ENCODE measurements at regions not wholly inside any gene's neighbourhood (a gene's known extent, or its start where the extent isn't known, plus 50 kb on each side); places are given as distances from the start of the nearest gene placed in this dataset.
"Not testable (repeated sequence)": the region's sequence is repeated elsewhere in the genome, so short reads cannot be mapped to it uniquely, and the experiment has no call there.

DNA sequence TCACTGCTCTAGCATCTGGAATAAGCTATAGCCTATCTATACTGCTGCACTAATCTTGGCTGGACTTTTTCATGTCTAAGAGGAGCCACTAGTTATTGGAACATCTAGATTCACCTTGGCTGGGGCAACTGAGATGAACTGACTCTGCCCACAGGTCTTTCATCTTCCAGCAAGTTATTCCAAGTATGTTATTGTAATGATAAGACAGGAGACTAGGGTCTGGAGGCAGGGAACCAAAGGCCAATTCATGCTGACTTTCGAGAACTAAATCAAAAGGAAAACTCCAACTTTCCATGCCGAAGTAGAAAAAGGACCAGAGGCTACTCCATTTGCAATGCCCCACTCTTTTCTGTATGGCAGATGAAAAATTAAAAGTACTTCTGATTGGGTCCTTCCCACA is 1243.0 kb upstream of the RAG2 start:
- H3K4me3 Mint-ChIP-seq, result no peak overlapping the region
- no peak overlapping the region for H3K27ac ChIP-seq (ENCODE audit: low read depth, low read length)
- H3K9me3 Mint-ChIP-seq, result peaks cover 0 to 17% (median 6%) of the 10 kb centered on the region in 8 donors
- no peaks in the 10 kb centered on the region for H3K9me3 ChIP-seq (ENCODE audit: control insufficient read depth in 1 of 2, low read length in 2 of 2)
- H3K4me1 ChIP-seq (ENCODE audit: insufficient read depth, low read length), result no peaks in the 10 kb centered on the region
- H3K27ac Mint-ChIP-seq, result no peak overlapping the region
- H3K4me1 Mint-ChIP-seq, result no peaks in the 10 kb centered on the region
- no peak overlapping the region for H3K4me3 ChIP-seq (ENCODE audit: low read length in 2 of 2)
- H3K36me3 Mint-ChIP-seq, result no peaks in the 10 kb centered on the region
- no peaks in the 10 kb centered on the region for H3K36me3 ChIP-seq (ENCODE audit: insufficient read depth, low read length)
- H3K27me3 Mint-ChIP-seq, result no peaks in the 10 kb centered on the region
- DNase-seq, result no peak
- intact Hi-C loops (cut with micrococcal nuclease), result no loop called here
- CTCF ChIA-PET (ENCODE audit: partially characterized antibody), result no interaction called here
- POLR2A ChIA-PET (ENCODE audit: partially characterized antibody), result no interaction called here
- no peaks in the 10 kb centered on the region for H3K27me3 ChIP-seq (ENCODE audit: insufficient read depth, low read length)

DNA sequence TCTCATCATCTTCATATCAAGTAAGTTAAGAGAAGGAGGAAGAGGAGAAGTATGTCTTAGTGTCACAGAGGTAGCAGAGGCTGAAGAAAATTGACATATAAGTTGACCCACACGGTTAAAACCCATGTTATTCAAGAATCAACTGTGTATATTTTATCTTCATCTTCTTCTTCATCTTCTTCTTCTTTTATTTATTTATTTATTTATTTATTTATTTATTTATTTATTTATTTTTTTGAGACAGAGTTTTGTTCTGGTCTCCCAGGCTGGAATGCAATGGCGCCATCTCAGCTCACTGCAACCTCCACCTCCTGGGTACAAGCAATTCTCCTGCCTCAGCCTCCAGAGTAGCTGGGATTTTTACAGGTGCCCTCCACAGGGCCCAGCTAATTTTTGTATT is 1242.3 kb upstream of the RAG2 start:
- POLR2A ChIA-PET (ENCODE audit: partially characterized antibody); H3K27ac Mint-ChIP-seq; CTCF ChIA-PET (ENCODE audit: partially characterized antibody); H3K4me1 Mint-ChIP-seq; H3K4me1 ChIP-seq (ENCODE audit: insufficient read depth, low read length); H3K36me3 ChIP-seq (ENCODE audit: insufficient read depth, low read length); H3K4me3 ChIP-seq (ENCODE audit: low read length in 2 of 2); intact Hi-C loops (cut with micrococcal nuclease); H3K27me3 Mint-ChIP-seq; H3K36me3 Mint-ChIP-seq; H3K4me3 Mint-ChIP-seq; H3K9me3 ChIP-seq (ENCODE audit: control insufficient read depth in 1 of 2, low read length in 2 of 2); DNase-seq; H3K27ac ChIP-seq (ENCODE audit: low read depth, low read length); H3K27me3 ChIP-seq (ENCODE audit: insufficient read depth, low read length): not testable (repeated sequence)
- H3K9me3 Mint-ChIP-seq, result peaks cover 0 to 18% (median 6%) of the 10 kb centered on the region in 8 donors

DNA sequence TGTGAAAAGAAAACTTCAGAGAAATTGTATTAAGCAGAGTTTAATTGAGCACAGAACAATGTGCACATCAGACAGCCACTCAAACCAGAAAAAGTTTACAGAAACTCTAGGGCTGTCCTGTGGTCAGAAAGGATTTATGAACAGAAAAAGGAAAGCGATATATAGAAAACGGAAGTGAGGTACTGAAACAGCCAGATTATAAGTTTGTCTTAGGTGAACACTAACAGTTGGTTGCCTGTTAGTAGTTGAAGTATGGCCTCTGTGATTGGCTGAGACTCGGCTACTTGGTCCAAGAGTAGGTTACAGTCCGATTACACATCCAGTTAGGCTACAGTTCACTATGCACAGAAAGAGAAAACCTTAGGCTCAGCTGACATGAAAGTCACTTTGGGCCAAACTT is 1232.5 kb upstream of the RAG2 start:
- no peak overlapping the region for H3K4me3 Mint-ChIP-seq
- H3K36me3 Mint-ChIP-seq, result no peaks in the 10 kb centered on the region
- H3K4me3 ChIP-seq (ENCODE audit: low read length in 2 of 2), result no peak overlapping the region
- ChIA-PET CTCF (ENCODE audit: partially characterized antibody) (no interaction called here), POLR2A (ENCODE audit: partially characterized antibody) (no interaction called here)
- no peaks in the 10 kb centered on the region for H3K36me3 ChIP-seq (ENCODE audit: insufficient read depth, low read length)
- no peaks in the 10 kb centered on the region for H3K4me1 Mint-ChIP-seq
- no peaks in the 10 kb centered on the region for H3K4me1 ChIP-seq (ENCODE audit: insufficient read depth, low read length)
- no peaks in the 10 kb centered on the region for H3K27me3 Mint-ChIP-seq
- H3K9me3 Mint-ChIP-seq, result peaks cover 0 to 15% (median 3%) of the 10 kb centered on the region in 8 donors
- no peak overlapping the region for H3K27ac Mint-ChIP-seq
- no peaks in the 10 kb centered on the region for H3K9me3 ChIP-seq (ENCODE audit: control insufficient read depth in 1 of 2, low read length in 2 of 2)
- no peak for DNase-seq
- H3K27me3 ChIP-seq (ENCODE audit: insufficient read depth, low read length), result no peaks in the 10 kb centered on the region
- intact Hi-C loops (cut with micrococcal nuclease), result no loop called here
- no peak overlapping the region for H3K27ac ChIP-seq (ENCODE audit: low read depth, low read length)

DNA sequence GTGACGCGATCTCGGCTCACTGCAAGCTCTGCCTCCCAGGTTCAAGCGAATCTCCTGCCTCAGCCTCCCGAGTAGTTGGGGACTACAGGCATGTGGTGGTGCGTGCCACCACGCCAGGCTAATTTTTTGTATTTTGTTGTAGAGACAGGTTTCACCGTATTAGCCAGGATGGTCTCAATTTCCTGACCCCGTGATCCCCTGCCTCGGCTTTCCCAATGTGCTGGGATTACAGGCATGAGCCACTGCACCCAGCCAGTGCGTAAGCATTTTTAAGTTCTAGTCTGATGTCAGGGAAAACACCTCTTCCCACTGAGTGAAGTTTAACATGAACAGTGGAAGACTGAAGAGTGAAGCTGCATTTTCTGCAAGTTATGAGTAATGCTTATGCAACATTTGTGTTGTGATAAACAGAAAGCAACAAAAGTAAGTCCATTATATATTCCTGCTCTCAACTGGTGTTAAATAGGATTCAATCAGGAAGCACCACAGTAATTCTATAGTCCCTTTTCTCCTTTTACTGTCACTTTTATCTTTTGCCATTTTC is 1219.8 kb upstream of the RAG2 start:
- Histone ChIP-seq H3K4me3 (ENCODE audit: low read length in 2 of 2) (no peak overlapping the region), H3K36me3 (ENCODE audit: insufficient read depth, low read length) (no peaks in the 10 kb centered on the region), H3K27ac (ENCODE audit: low read depth, low read length) (no peak overlapping the region), H3K9me3 (ENCODE audit: control insufficient read depth in 1 of 2, low read length in 2 of 2) (no peaks in the 10 kb centered on the region), H3K27me3 (ENCODE audit: insufficient read depth, low read length) (no peaks in the 10 kb centered on the region), H3K4me1 (ENCODE audit: insufficient read depth, low read length) (no peaks in the 10 kb centered on the region)
- DNase-seq, result no peak
- CTCF ChIA-PET (ENCODE audit: partially characterized antibody), result no interaction called here
- H3K36me3 Mint-ChIP-seq, result no peaks in the 10 kb centered on the region
- no peaks in the 10 kb centered on the region for H3K27me3 Mint-ChIP-seq
- POLR2A ChIA-PET (ENCODE audit: partially characterized antibody), result no interaction called here
- peaks cover 3 to 17% (median 7%) of the 10 kb centered on the region in 8 donors for H3K9me3 Mint-ChIP-seq
- no peak overlapping the region for H3K27ac Mint-ChIP-seq
- intact Hi-C loops (cut with micrococcal nuclease), result no loop called here
- H3K4me3 Mint-ChIP-seq, result no peak overlapping the region
- no peaks in the 10 kb centered on the region for H3K4me1 Mint-ChIP-seq

DNA sequence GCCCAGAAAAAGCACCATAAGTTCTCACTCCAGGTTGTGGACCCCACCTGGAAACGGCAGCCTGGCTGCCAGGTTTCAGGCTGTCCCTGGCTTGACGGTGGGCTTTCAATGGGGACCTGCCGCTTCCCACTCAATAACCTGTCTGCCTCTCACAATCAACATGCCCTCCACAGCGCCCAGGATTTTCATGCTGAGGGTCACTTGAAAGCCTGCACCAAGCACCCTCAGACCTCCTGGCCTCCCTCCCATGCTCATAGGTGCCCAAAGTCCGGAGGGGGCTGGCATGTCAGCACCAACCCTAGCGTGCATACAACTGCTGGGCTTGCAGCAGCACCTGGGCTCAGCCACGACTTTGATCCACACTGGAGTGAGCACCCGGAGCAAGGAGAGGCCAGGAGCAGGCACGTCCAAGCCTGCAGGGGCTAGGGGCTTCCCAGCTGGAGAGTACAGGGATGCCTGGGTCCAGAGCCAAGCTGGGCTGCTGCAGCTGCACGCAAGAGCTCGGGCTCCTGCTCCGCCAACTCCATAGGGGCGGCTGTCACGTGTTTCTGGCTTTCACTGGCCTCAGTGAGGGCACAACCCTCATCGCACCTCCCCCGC is 1214.3 kb upstream of the RAG2 start:
- Histone ChIP-seq H3K4me3 (ENCODE audit: low read length in 2 of 2) (no peak overlapping the region), H3K36me3 (ENCODE audit: insufficient read depth, low read length) (no peaks in the 10 kb centered on the region), H3K9me3 (ENCODE audit: control insufficient read depth in 1 of 2, low read length in 2 of 2) (no peaks in the 10 kb centered on the region), H3K27me3 (ENCODE audit: insufficient read depth, low read length) (no peaks in the 10 kb centered on the region), H3K4me1 (ENCODE audit: insufficient read depth, low read length) (no peaks in the 10 kb centered on the region), H3K27ac (ENCODE audit: low read depth, low read length) (no peak overlapping the region)
- intact Hi-C loops (cut with micrococcal nuclease), result no loop called here
- POLR2A ChIA-PET (ENCODE audit: partially characterized antibody), result no interaction called here
- H3K9me3 Mint-ChIP-seq, result peaks cover 0 to 20% (median 7%) of the 10 kb centered on the region in 8 donors
- H3K4me1 Mint-ChIP-seq, result no peaks in the 10 kb centered on the region
- no peak for DNase-seq
- H3K27ac Mint-ChIP-seq, result no peak overlapping the region
- no peaks in the 10 kb centered on the region for H3K27me3 Mint-ChIP-seq
- CTCF ChIA-PET (ENCODE audit: partially characterized antibody), result no interaction called here
- H3K36me3 Mint-ChIP-seq, result no peaks in the 10 kb centered on the region
- no peak overlapping the region for H3K4me3 Mint-ChIP-seq

DNA sequence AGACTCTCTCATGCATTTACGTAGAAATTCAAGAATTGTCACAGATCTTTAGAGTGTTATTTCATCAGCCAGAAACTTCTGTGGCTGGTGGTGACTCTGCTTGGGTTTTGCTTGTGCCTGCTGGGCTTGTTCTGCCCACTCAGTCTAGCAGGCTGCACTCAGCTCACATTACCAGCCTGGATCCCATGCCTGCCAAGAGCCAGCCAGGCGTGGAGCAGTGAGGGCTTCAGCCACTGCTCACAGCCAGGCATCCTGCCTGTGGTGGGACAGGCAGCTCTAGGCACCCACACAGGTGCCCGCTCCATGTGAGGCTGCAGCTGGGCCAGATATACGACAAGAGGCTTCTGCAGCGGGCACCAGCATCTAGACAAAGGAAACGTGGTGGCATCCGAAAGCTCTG is 1213.3 kb upstream of the RAG2 start:
- Histone ChIP-seq H3K27me3 (ENCODE audit: insufficient read depth, low read length) (no peaks in the 10 kb centered on the region), H3K9me3 (ENCODE audit: control insufficient read depth in 1 of 2, low read length in 2 of 2) (no peaks in the 10 kb centered on the region), H3K36me3 (ENCODE audit: insufficient read depth, low read length) (no peaks in the 10 kb centered on the region), H3K27ac (ENCODE audit: low read depth, low read length) (no peak overlapping the region), H3K4me1 (ENCODE audit: insufficient read depth, low read length) (no peaks in the 10 kb centered on the region), H3K4me3 (ENCODE audit: low read length in 2 of 2) (no peak overlapping the region)
- DNase-seq, result no peak
- no peaks in the 10 kb centered on the region for H3K36me3 Mint-ChIP-seq
- CTCF ChIA-PET (ENCODE audit: partially characterized antibody), result no interaction called here
- intact Hi-C loops (cut with micrococcal nuclease), result no loop called here
- peaks cover 0 to 18% (median 8%) of the 10 kb centered on the region in 8 donors for H3K9me3 Mint-ChIP-seq
- POLR2A ChIA-PET (ENCODE audit: partially characterized antibody), result no interaction called here
- H3K27me3 Mint-ChIP-seq, result no peaks in the 10 kb centered on the region
- H3K4me3 Mint-ChIP-seq, result no peak overlapping the region
- H3K27ac Mint-ChIP-seq, result no peak overlapping the region
- no peaks in the 10 kb centered on the region for H3K4me1 Mint-ChIP-seq

DNA sequence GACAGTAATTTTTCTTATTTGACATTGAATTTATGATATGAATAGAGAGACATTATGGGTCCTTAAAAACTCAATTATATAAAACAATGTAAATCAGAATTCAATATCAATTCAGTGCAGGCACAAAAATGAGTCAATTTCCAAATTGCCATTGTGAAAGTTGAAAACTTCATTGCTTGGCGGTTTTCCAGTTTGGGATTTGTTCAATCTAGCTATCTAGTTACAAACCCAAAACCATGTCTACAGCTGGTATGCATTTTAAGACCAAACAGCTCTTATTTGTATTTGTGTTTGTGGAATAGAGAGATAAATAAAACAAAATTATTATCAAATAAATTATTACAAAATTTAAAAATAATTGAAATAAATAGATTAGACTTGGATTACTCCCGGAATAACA is 1206.6 kb upstream of the RAG2 start:
- ChIA-PET POLR2A (ENCODE audit: partially characterized antibody) (no interaction called here), CTCF (ENCODE audit: partially characterized antibody) (no interaction called here)
- DNase-seq, result no peak
- H3K27ac ChIP-seq (ENCODE audit: low read depth, low read length), result no peak overlapping the region
- H3K9me3 ChIP-seq (ENCODE audit: control insufficient read depth in 1 of 2, low read length in 2 of 2), result no peaks in the 10 kb centered on the region
- peaks cover 0 to 18% (median 12%) of the 10 kb centered on the region in 8 donors for H3K9me3 Mint-ChIP-seq
- H3K4me3 ChIP-seq (ENCODE audit: low read length in 2 of 2), result no peak overlapping the region
- H3K4me1 Mint-ChIP-seq, result no peaks in the 10 kb centered on the region
- intact Hi-C loops (cut with micrococcal nuclease), result no loop called here
- H3K4me3 Mint-ChIP-seq, result no peak overlapping the region
- H3K4me1 ChIP-seq (ENCODE audit: insufficient read depth, low read length), result no peaks in the 10 kb centered on the region
- no peaks in the 10 kb centered on the region for H3K36me3 Mint-ChIP-seq
- no peaks in the 10 kb centered on the region for H3K27me3 Mint-ChIP-seq
- H3K27ac Mint-ChIP-seq, result no peak overlapping the region
- H3K27me3 ChIP-seq (ENCODE audit: insufficient read depth, low read length), result no peaks in the 10 kb centered on the region
- H3K36me3 ChIP-seq (ENCODE audit: insufficient read depth, low read length), result no peaks in the 10 kb centered on the region

All from CD4-positive, alpha-beta memory T cell (primary cell).